ENCODE measurements at regions not wholly inside any gene's neighbourhood (a gene's known extent, or its start where the extent isn't known, plus 50 kb on each side); places are given as distances from the start of the nearest gene placed in this dataset.
A peak's percentile ranks its signal among the peaks of the same experiment; 100 is the strongest.

DNA sequence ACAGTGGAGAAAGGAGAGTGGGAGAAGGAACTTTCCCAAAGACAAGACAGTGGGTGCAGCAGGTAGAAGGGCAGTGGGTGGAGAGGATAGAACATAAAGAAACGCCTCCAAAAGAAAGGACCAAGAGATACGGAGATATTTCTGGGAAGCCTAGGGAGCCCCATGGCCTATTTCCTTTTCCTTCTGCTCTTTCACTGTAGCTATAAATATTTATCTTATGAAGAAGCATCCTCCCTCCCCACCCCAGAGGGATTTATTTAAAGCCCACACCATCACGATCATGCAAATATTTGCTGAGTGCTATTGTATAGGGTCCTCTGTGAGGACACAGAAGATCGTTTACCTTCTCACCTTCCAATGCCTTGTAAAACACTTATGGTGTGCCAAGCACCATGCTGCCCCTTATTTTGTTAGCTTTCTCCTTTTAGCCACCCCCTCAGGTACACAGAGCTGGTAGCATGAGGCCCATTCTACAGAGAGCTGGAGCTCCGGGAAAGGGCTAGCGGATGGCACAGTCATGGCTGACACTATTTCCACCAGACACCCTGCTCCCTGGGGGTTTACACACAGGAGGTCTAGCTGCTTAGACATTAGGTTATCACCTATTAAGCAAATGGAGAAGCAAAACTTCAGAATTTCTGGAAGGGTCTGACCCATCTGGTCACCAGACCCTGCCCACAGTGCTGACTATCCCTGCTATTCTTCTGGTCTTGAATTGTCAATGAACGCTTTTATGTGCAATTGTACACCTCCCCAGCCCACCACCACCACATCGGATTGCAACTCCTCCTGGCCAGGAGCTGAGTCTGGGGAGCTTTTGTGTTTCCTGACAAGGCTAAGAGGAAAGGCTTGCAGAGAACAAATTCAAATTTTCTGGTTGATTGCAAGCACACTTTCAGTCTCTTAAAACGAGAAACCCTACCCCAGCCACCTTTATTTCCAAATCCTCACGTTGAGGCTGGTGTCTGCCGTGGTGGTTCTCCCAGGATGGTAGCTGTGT, 91.8 kb upstream of the KLF7 start:
- DNase-seq = no peak

DNA sequence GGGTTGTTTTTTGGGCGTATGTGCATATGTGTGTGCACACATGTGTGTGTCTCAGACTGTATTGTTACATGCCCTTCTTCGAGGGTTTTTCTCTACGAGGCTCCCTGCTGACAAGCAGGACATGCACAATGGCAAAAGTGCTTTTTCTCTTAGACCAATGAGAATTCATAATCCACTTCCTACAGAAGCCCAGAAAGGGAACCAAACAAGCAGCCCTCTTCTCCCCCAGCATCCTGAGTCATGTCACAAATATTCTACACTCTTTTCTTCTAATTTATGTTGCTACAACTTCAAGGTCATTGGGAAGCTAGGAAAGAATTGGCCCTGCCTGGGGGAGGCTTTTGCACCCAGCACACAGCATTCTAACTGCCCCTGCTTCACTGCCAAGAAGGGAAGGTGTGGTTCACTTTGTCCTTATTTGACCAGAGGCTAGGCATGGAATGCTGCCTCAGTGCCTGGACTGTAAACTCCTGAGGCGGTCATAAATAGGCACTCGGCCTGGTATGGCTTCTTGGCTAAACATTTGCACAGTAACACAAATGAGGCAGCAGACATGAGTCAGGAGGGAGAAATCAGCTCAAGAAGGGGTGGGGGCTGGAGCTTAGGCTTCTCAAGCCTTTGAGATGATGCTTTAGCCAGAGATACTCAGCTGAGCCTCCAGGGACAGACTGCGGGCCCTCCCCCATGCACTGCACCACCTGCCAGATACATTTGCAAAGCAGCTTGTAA, 92.7 kb upstream of the KLF7 start:
- peak; percentile 71 for DNase-seq

DNA sequence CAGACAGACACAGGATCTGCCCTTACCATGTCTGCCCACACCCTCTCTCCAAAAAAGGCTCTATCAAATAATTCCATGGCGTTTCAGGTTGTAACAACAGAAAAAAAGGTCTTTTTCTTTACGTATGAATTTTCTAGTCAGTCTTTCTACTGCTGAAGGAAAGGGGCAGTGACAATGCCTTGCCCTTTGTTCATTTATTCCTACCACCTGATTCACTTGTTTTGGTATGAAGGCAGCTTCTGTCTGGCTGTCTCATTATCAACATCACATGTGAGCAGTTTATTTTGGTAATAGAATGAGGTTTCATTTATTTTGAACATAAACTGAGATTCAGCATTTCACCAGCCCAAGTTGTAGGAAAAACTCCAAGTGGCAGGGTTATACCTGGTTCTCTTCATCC, 94.3 kb upstream of the KLF7 start:
- no peak for DNase-seq

DNA sequence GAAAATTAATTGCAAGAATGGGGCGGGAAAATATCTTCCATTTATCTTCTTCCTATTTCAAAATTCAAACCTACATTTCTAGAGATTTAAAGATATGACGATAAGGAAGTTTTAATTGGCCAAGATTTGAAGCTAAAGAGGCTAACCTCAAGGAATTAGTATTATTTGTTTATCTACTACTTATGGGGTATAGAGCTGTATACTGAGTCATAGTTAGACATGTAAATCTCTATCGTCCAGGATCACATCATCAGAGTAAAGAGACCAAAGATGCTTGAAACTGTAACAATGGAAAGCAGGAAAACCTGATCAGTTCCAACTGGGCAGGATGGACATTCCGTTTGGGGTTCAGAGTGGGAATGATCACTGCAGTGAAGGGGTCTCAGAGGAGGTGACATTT, 95.2 kb upstream of the KLF7 start:
- DNase-seq = no peak

DNA sequence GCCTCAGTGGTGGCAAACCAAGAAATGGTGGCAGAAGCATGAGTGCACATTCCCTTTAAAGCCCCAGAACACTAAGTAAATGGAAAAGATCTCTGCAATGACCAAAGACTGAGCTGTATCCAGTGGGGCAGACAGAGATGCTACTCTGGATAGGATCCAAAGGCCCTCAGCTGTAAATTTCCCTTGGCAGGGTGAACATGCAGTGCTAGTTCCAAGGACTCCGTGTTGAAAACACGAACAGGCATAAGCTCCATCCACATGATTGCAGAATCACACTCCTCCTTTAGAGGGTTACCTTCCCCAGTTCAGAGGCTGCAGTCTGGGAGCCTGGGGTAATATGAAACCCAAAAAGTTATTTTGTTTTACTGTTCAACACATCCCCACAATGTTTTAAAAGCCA, 98.6 kb upstream of the KLF7 start:
- DNase-seq = no peak

DNA sequence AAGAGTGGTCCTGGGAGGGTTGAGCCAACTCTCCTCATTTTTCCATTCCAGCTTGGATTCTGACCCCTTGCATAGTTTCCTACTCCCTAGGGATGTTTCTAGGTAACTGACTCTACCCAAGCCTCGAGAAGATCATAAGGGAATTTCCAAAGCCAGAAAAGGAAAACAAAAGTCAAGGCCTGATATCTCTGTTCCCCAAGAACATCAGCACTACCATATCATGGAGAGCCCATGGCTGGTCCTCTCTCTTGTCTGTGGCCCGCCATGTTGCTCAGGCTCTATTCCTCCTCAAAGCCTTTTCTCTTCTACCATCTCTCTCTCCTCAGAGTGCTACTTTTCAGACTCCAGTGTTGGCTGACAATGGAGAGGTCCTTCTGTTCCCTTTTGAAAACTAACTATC, 99.6 kb upstream of the KLF7 start:
- no peak for DNase-seq

DNA sequence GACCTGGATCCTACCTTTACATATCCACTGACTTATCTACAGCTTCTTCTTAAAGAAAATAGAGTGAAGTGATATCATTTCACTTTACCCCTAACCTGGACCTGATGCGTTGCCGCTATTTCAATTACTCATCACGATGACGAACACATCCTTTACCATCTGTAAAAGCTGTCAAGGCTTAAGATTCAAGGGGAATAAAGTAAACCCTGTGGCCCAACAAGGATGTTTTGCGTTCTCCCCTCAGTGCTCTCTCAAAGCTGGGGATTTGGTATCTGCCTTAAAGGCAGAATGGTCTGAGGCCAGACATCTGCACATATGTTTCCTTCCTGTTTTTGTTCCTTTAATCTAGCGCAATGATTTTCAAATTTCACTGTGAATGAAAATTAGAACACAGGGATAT, 100.1 kb upstream of the KLF7 start:
- DNase-seq = no peak

DNA sequence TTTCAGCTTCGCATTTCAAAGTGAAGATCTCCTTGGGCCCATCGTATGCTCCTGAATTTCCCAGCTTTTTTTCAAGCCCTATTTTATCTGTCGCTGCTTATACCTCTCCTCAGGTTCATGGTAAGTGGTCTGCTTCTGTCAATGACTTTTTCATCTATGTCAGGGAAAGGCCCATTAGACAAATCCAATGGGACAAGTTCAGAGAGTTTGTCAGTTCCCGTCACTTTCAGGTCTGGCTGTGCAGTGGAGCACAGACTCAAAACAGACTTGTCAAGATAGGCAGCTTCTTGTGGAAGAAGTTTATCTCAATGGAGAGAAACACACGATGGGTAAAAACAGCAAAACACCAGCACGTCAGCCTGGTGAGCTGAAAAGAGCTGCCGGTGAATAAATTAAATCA, 100.9 kb upstream of the KLF7 start:
- no peak for DNase-seq

DNA sequence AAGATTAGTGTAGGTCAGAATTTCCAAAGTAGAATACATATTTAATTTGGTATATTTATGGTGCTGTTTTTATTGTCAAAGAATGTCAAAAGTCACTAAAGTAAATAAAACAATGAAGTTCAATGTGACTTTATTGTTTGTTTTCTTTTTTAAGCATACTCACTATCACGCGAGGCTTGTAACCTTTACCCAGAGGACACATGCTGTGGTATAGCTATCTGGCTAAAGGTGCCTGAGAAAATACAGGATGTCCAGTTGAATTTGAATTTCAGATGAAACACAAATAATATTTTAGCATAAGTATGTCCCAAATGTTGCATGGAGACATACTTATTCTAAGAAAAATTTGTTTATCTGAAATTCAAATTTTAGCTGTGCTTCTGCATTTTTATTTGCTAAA, 103.3 kb upstream of the KLF7 start:
- no peak for DNase-seq

DNA sequence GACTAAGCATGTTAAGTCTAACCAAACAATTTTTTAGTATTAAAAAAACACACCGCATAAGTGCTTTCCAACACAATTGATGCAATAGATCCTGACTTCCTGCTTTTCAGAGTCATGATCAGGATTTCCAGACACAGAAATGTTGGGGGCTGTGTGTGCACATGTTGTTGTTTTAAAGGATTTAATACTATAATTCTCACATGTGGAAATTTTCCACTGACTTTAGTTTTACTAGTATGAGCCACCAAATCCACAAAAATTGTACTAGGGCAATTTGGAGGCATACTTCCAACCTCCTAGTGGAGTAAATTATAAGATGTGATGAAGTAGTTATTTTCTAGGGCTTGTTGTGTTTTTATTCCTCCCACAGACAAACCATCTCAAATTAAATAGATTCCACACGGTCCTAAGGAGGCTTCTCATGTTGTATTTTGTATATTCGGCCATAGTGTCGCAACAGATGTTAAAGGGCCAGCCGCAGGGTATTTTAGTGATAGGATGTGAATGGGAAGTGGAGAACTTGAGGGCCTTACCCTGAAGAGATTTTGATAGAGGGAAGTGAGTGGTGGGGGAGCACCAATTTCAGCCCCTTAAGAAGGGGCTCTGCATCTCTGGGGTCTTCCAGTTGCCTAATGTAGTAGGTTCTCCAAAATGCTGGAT, 108.9 kb upstream of the KLF7 start:
- no peak for DNase-seq

DNA sequence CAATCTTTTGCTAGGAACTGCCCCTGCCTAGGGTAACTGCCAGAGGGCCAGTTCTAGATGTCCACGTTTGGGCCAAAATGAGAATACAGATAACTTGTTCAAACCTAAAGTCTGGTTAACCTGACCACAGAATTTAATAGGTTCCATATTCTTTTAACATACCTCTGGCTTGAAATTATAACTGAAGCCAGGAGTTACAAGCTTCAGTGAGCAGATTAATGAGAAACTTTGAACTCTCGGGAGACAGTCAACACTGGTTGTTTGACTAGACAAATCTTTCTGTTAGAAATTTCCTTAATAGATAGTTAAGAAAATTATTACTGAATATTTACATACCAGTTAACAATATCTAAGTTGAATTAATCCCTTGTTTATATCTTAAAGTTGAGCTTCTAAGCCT, 110.0 kb upstream of the KLF7 start:
- no peak for DNase-seq

DNA sequence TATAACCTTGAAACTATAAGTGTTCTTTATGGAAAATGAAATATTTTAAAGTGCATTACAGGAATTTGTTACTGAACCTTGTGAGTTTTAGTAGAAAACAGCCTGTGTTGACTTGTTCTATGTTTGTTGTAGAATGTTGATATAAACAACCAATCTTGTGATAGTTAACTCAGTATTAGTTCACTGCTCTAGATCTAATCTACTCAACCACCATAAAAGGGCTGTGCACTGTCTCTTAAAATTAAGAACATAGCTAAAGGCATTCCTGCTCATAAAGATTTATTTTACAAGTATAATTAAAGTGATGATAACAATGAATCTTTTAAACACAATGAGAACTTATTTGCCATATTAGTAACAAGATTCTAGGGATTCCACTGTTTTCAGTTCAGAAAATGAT, 110.5 kb upstream of the KLF7 start:
- no peak for DNase-seq

DNA sequence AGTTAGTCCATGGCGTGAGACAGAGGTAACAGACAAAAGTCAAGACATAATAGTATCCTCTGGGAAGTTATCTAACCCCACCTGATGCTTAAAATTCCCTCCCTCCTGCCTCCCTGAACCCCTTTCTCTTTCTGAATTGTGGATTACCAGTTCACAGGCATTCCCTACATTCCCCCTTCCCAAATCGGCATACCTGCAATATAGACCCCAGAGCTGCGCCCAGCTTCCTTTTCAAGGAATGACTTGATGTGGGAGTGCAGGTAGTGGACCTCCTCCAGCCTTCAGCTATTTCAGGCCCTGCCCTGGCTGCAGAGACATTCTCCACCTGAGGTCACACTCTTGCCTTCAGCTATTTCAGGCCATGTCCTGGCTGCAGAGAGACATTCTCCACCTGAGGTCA, 111.1 kb upstream of the KLF7 start:
- DNase-seq = no peak

DNA sequence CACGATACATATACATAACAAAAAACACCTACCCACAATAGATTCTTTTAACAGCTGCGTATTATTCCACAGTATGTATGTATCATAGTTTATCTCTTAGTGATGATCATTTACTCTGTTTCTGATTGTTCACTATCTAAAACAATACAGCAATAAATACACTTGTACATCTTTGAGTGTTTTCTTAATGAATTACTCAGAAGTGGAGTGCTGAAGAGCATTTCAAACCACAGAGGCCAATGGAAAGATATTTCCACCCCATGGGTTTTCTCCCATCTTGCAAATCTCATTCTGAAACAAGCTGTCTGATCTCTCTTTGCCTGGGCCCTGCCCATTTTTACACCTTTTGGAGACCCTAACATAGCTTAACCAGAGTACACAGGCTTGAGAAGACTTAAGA, 113.8 kb upstream of the KLF7 start:
- no peak for DNase-seq

DNA sequence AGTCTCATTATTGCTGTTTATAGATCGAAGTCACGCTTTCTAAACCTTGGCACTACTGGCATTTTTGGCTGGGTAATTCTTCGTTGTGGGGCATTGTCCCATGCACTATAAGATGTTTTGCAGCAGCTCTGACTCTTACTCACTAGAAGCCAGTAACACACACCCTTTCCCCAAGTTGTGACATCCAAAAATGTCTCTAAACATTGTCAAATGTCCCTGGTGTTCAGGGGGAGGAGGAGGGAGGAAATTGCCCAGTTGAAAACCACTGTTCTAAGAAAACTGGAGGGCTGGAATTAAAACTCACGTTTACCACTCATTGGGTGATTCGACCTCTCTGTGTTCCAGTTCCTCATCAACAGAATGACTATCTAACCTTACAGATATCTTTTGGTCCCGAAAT, 115.7 kb upstream of the KLF7 start:
- no peak for DNase-seq

DNA sequence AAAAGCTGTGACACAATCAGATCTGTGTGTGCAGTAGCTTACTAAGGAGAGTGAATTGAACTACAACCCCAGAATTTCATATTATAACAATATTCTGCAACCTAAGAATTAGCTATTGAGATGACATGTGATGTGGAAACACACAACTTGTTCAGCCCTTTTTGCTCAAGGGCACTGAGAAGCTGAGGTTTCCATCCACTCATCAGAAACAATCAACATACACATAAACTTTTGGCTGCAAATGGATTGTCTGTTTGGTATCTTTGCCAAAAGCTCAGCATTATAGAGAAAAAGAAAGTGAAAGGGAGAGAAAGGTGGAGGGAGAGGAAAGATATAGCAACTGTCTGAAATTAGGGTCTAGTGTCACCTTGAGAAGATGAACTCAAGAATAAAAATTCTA, 117.2 kb upstream of the KLF7 start:
- DNase-seq = no peak

DNA sequence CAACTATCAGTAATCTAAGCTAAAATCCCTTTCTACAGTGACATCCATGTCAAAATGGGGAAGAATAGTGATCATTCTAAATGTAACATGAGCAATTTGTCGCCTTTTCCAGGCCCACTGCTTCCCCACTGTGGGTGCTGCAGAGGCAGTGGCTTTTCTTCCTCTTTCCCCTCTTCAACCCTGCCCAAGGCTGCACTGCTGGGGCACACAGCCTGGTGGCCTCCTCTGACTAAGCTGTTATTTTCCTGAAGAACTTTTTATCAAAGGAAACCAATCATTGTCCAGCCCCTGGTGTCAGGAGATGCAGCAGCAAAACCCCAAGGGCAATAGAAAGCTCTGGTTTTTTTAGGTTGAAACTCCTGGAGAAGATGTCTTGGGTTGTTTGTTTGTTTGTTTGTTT, 117.6 kb upstream of the KLF7 start:
- DNase-seq = no peak

DNA sequence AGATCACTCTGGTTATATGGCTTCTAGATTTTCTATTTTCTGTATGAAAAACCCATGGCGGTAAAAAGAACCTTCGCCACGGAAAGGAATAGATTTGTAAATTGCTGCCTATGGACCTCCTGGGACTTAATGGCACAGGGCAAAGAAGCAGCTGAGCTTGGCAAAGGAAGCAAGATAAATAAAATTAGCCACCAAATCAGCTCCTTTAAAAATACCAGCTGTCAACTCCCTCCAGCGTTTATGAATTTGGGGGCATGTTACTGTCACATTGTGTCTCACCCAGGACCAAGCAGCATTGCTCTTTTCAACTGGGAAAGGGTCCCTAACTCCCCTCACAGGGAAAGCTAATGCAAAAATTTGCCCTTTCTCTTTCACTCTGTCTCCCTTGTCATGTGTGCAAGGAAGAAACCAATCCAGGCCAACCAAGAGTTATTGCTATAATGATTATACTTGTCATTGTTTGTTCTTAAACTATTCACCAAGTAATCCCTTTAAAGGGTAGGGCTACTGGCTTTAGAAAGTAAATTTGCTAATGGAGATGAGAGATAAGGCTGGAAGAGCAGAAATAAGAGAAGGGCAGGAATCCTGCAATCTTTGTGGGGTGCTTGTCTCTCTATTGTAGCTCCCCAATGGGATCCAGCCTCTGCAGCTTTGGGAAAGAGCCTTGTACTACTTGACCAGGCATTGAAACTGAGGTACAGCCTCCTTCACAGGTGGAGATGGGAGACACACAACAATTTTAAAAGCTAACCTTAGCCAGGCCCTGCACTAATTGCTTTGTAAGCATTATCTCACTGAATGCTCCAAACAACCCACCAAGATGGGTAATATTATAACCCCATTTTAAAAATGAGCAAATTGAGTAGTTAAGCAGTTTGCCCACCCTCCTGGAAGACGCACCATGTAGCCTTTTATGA, 119.1 kb upstream of the KLF7 start:
- DNase-seq = no peak

DNA sequence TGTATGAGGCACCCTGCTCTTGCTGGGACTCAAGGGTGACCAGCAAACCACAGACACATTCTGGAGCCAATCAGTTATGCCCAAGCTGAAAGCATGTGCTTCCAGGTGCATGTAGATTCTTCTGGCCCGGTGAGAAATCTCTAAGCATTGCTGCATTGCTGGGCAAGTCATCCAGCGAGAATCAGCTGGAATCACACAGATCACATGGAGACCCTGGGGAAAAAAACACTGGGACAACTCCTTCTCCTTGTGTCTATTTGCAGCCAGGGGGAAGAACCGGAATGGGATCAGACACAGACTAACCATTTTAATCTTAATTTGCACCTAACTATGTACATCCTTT, 119.7 kb upstream of the KLF7 start:
- DNase-seq = no peak

DNA sequence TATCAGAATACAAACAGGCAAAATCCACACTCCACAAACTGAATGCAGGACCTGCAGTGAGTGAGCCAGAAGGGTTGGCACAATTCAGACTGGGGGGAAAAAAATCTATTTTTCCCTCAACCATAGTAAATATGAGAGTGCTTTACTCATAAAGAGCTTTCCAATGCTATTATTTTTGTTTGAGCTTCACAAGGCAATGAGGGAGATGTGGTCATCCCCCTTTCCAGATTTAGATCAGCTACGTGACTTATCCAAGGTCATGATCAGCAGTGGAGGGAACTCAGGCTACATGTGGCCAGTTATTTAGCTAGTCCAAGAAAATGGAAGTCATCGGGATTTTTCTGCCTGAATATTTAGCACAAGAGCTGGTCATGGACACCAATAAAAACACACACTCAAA, 120.4 kb upstream of the KLF7 start:
- DNase-seq = no peak

DNA sequence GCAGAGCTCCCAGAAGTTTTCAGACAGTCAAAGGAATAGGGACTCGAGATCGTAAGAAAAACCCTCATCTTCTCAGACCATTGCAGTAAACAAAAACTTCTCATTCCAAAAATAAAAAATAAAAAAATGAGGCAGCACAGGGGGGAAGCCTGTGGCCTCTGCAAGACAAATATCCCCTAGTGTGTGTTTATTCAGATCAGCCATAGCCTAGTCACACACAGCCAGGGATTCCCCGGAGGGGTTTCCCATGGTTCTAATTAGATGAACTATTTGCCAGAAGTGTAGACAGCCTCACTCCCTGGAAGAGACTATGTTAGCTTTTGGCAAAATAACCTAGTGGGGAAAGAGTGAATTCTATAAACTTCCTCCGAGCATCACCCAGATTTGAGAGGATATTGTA, 122.9 kb upstream of the KLF7 start:
- no peak for DNase-seq

DNA sequence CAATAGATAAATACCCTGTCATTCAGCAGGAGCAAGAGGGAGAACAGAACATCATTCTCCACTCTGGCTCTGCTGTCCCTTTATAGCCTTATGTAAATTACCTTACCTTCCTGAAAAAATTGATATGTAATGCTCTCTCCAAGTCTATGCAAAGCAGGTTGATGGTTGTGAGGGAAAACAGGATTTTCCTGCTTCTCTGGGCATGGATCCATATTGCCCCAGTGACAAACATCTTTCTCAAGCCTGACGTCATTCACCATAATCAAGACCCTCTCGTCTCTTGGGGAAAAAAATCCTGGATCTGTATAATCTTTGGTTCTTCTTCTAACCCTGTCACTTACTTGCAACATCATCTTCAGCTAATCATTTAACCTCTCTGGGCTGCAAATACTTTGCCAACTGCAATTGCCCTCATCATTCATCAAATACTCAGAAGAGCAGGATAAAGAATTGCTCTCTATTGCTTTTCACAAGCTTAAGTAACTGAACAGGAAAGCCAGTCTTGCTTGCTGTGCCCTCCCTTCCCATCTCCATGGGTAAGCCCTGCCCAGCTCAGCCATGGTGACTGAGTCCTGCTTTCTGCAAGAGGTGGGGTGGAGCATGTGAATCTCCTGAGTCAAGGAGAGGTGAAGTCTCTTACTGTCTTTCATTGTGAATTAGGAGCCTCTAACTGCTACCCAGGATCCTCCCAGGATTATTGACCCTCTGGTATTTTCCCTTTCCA, 123.7 kb upstream of the KLF7 start:
- no peak for DNase-seq
